ENCODE measurements at regions not wholly inside any gene's neighbourhood (a gene's known extent, or its start where the extent isn't known, plus 50 kb on each side); places are given as distances from the start of the nearest gene placed in this dataset.
"Not testable (repeated sequence)": the region's sequence is repeated elsewhere in the genome, so short reads cannot be mapped to it uniquely, and the experiment has no call there.

DNA sequence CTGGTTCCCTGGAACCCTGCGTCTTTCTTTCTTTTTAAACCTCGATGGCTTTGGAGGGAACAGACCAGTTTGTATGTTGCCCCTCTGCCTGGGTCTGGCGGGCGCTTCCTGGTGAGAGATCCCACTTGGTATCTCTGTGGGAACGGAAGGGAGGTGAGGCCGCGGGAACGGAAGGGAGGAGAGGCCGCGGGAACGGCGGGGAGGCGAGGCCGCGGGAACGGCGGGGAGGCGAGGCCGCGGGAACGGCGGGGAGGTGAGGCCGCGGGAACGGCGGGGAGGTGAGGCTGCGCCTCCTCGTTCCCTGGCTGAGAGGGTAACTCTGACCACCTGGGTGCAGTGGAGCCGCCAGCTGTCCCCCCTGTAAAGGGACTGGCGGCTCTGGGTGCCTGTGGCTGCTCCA, 169.5 kb downstream of the NPIPB11 start:
- not testable (repeated sequence) for TF ChIP-seq POLR2A (IDR thresholded peaks at IDR 0.05)
- TF ChIP-seq, protein P1, sequence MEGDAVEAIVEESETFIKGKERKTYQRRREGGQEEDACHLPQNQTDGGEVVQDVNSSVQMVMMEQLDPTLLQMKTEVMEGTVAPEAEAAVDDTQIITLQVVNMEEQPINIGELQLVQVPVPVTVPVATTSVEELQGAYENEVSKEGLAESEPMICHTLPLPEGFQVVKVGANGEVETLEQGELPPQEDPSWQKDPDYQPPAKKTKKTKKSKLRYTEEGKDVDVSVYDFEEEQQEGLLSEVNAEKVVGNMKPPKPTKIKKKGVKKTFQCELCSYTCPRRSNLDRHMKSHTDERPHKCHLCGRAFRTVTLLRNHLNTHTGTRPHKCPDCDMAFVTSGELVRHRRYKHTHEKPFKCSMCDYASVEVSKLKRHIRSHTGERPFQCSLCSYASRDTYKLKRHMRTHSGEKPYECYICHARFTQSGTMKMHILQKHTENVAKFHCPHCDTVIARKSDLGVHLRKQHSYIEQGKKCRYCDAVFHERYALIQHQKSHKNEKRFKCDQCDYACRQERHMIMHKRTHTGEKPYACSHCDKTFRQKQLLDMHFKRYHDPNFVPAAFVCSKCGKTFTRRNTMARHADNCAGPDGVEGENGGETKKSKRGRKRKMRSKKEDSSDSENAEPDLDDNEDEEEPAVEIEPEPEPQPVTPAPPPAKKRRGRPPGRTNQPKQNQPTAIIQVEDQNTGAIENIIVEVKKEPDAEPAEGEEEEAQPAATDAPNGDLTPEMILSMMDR (IDR thresholded peaks at IDR 0.05) = not testable (repeated sequence)

All from sigmoid colon (tissue), 3 donors.